ENCODE measurements at regions not wholly inside any gene's neighbourhood (a gene's known extent, or its start where the extent isn't known, plus 50 kb on each side); places are given as distances from the start of the nearest gene placed in this dataset.

DNA sequence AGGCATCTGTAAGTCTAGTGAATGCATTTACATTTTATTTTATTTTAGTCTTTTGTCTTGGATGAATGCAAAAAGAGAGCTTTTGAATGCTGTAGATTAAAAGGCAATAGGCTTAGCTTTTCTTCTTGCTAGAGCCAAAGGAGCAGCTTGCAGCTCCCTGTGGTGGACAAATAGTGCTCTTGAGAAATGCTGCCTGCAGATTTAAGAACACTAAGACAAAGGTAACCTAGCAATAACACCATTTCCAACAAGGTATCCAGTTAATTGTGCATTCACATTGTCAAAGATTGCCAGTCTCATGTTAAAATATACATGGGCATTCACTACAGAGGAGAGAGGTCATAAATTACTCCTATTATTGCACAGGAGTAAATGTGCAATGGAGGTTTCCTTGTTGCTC, 859.2 kb upstream of the PRKX start:
- H3K4me3 ChIP-seq (ENCODE audit: low read length) = no peak overlapping the region
- H3K27ac ChIP-seq (ENCODE audit: low read depth, low read length) = no peak overlapping the region
- H3K36me3 ChIP-seq (ENCODE audit: control insufficient read depth, low read length) = no peaks in the 10 kb centered on the region
- no peaks in the 10 kb centered on the region for H3K79me2 ChIP-seq (ENCODE audit: control insufficient read depth, low read length)
- no peaks in the 10 kb centered on the region for H3K9me3 ChIP-seq (ENCODE audit: control insufficient read depth, insufficient read depth, low read length)
- no peaks in the 10 kb centered on the region for H3K27me3 ChIP-seq (ENCODE audit: control insufficient read depth, low read length)
- no peaks in the 10 kb centered on the region for H3F3A ChIP-seq (ENCODE audit: control insufficient read depth, insufficient read depth)
- H3K4me1 ChIP-seq (ENCODE audit: control insufficient read depth, low read length) = no peaks in the 10 kb centered on the region
- TF ChIP-seq, protein P1, sequence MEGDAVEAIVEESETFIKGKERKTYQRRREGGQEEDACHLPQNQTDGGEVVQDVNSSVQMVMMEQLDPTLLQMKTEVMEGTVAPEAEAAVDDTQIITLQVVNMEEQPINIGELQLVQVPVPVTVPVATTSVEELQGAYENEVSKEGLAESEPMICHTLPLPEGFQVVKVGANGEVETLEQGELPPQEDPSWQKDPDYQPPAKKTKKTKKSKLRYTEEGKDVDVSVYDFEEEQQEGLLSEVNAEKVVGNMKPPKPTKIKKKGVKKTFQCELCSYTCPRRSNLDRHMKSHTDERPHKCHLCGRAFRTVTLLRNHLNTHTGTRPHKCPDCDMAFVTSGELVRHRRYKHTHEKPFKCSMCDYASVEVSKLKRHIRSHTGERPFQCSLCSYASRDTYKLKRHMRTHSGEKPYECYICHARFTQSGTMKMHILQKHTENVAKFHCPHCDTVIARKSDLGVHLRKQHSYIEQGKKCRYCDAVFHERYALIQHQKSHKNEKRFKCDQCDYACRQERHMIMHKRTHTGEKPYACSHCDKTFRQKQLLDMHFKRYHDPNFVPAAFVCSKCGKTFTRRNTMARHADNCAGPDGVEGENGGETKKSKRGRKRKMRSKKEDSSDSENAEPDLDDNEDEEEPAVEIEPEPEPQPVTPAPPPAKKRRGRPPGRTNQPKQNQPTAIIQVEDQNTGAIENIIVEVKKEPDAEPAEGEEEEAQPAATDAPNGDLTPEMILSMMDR (IDR thresholded peaks at IDR 0.05; ENCODE audit: low read depth, low read length, poor library complexity, severe bottlenecking) = no peak
- no peak for TF ChIP-seq EZH2phosphoT487 (IDR thresholded peaks at IDR 0.05; ENCODE audit: borderline replicate concordance, low read length)
- no peaks in the 10 kb centered on the region for H3K9me2 ChIP-seq (replicated peaks; ENCODE audit: control insufficient read depth, low read length)
- no peaks in the 10 kb centered on the region for H4K20me1 ChIP-seq (ENCODE audit: control insufficient read depth, insufficient read depth, low read depth, low read length)
- H3K4me2 ChIP-seq (ENCODE audit: low read length) = no peak overlapping the region

DNA sequence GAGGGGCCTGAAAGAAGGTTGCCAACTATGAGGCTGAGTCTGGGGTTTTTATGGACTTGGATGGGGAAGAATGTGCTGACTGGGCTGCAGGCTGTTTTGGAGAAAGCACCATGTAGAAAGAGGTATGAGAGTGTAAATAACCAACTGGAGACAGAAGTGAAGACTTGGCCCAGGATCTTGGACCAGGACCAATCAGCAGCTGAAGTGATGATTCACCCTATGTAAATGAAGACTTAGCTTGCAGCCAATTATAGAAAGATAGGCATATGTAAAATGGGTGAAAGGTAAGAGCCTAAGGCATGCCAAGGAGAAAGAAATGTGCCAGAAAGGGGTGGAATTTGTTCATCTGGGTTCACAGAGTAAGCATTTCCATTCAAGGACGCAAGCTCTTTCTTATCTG, 856.7 kb upstream of the PRKX start:
- no peaks in the 10 kb centered on the region for H4K20me1 ChIP-seq (ENCODE audit: control insufficient read depth, insufficient read depth, low read depth, low read length)
- no peaks in the 10 kb centered on the region for H3K36me3 ChIP-seq (ENCODE audit: control insufficient read depth, low read length)
- no peak for TF ChIP-seq EZH2phosphoT487 (IDR thresholded peaks at IDR 0.05; ENCODE audit: borderline replicate concordance, low read length)
- TF ChIP-seq, protein P1 (IDR thresholded peaks at IDR 0.05; ENCODE audit: low read depth, low read length, poor library complexity, severe bottlenecking) = no peak
- H3K27me3 ChIP-seq (ENCODE audit: control insufficient read depth, low read length) = no peaks in the 10 kb centered on the region
- no peaks in the 10 kb centered on the region for H3K4me1 ChIP-seq (ENCODE audit: control insufficient read depth, low read length)
- H3K27ac ChIP-seq (ENCODE audit: low read depth, low read length) = no peak overlapping the region
- H3K4me2 ChIP-seq (ENCODE audit: low read length) = no peak overlapping the region
- H3K9me3 ChIP-seq (ENCODE audit: control insufficient read depth, insufficient read depth, low read length) = no peaks in the 10 kb centered on the region
- H3F3A ChIP-seq (ENCODE audit: control insufficient read depth, insufficient read depth) = no peaks in the 10 kb centered on the region
- H3K4me3 ChIP-seq (ENCODE audit: low read length) = no peak overlapping the region
- no peaks in the 10 kb centered on the region for H3K79me2 ChIP-seq (ENCODE audit: control insufficient read depth, low read length)
- no peaks in the 10 kb centered on the region for H3K9me2 ChIP-seq (replicated peaks; ENCODE audit: control insufficient read depth, low read length)

DNA sequence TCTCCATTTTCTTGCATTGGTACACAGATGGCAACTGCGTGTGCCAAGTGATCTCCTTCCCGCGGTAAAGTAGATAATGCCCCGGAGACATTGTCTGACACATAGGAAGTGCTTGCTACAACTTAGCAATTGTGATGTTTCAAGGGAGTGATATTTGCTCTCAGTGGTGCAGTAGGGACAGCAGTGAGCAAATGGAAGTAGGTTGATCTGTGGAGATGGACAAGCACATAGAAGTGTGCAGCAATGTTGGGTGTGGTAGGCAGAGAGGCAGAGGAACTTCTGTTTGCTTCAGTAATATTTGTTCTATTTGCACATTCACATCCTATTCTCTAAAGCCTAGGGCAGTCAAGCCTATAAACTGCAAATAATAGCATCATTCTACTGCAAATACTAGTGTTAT, 846.7 kb upstream of the PRKX start:
- Histone ChIP-seq H3K9me3 (ENCODE audit: control insufficient read depth, insufficient read depth, low read length) (no peaks in the 10 kb centered on the region), H3K27me3 (ENCODE audit: control insufficient read depth, low read length) (no peaks in the 10 kb centered on the region), H4K20me1 (ENCODE audit: control insufficient read depth, insufficient read depth, low read depth, low read length) (no peaks in the 10 kb centered on the region), H3K36me3 (ENCODE audit: control insufficient read depth, low read length) (no peaks in the 10 kb centered on the region), H3K4me2 (ENCODE audit: low read length) (no peak overlapping the region), H3K4me3 (ENCODE audit: low read length) (no peak overlapping the region), H3K27ac (ENCODE audit: low read depth, low read length) (no peak overlapping the region), H3K4me1 (ENCODE audit: control insufficient read depth, low read length) (no peaks in the 10 kb centered on the region), H3F3A (ENCODE audit: control insufficient read depth, insufficient read depth) (no peaks in the 10 kb centered on the region), H3K9me2 (replicated peaks; ENCODE audit: control insufficient read depth, low read length) (no peaks in the 10 kb centered on the region), H3K79me2 (ENCODE audit: control insufficient read depth, low read length) (no peaks in the 10 kb centered on the region)
- TF ChIP-seq EZH2phosphoT487 (IDR thresholded peaks at IDR 0.05; ENCODE audit: borderline replicate concordance, low read length) = no peak
- TF ChIP-seq, protein P1 (IDR thresholded peaks at IDR 0.05; ENCODE audit: low read depth, low read length, poor library complexity, severe bottlenecking) = no peak

DNA sequence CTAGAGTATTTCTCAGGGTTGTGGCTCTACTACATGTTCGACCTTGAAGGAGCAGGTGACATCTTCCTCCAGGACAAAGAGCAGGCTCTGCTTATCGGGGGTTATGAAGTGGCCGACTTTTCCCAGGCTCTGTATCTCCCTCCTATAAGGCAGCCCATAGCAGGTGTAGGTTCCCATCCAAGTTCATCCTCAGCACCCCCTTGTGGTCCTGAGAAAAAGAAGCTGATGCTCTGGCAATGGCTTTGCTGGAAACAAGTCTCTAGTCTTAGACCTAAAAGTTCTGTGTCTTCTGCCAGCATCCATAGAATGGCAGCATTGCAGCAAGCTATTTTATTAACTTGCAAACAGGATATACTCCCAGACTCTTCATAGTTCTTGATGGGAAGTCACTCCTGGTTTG, 836.6 kb upstream of the PRKX start:
- Histone ChIP-seq H3K9me2 (replicated peaks; ENCODE audit: control insufficient read depth, low read length) (no peaks in the 10 kb centered on the region), H4K20me1 (ENCODE audit: control insufficient read depth, insufficient read depth, low read depth, low read length) (no peaks in the 10 kb centered on the region), H3K4me2 (ENCODE audit: low read length) (no peak overlapping the region), H3K4me1 (ENCODE audit: control insufficient read depth, low read length) (no peaks in the 10 kb centered on the region), H3K27ac (ENCODE audit: low read depth, low read length) (no peak overlapping the region), H3K9me3 (ENCODE audit: control insufficient read depth, insufficient read depth, low read length) (no peaks in the 10 kb centered on the region), H3K36me3 (ENCODE audit: control insufficient read depth, low read length) (no peaks in the 10 kb centered on the region), H3K79me2 (ENCODE audit: control insufficient read depth, low read length) (no peaks in the 10 kb centered on the region), H3K27me3 (ENCODE audit: control insufficient read depth, low read length) (no peaks in the 10 kb centered on the region), H3K4me3 (ENCODE audit: low read length) (no peak overlapping the region), H3F3A (ENCODE audit: control insufficient read depth, insufficient read depth) (no peaks in the 10 kb centered on the region)
- TF ChIP-seq, protein P1 (IDR thresholded peaks at IDR 0.05; ENCODE audit: low read depth, low read length, poor library complexity, severe bottlenecking) = no peak
- no peak for TF ChIP-seq EZH2phosphoT487 (IDR thresholded peaks at IDR 0.05; ENCODE audit: borderline replicate concordance, low read length)

Measured in DOHH2 (cell line).